GM19043 (cell line): ENCODE measurements at regions not wholly inside any gene's neighbourhood (a gene's known extent, or its start where the extent isn't known, plus 50 kb on each side); places are given as distances from the start of the nearest gene placed in this dataset.
"Not testable (repeated sequence)": the region's sequence is repeated elsewhere in the genome, so short reads cannot be mapped to it uniquely, and the experiment has no call there.

Experiments
- ATAC-seq: cut with Tn5 transposase; IDR thresholded peaks from one replicate; pipeline ENCODE4 v1.9.1; 2021; ENCODE audit warnings: low read depth; ENCODE audit not compliant: unreplicated experiment

GRCh38 chr9:80699511-80699998 is 989.8 kb downstream of the TLE1 start:
- no peak for ATAC-seq

DNA sequence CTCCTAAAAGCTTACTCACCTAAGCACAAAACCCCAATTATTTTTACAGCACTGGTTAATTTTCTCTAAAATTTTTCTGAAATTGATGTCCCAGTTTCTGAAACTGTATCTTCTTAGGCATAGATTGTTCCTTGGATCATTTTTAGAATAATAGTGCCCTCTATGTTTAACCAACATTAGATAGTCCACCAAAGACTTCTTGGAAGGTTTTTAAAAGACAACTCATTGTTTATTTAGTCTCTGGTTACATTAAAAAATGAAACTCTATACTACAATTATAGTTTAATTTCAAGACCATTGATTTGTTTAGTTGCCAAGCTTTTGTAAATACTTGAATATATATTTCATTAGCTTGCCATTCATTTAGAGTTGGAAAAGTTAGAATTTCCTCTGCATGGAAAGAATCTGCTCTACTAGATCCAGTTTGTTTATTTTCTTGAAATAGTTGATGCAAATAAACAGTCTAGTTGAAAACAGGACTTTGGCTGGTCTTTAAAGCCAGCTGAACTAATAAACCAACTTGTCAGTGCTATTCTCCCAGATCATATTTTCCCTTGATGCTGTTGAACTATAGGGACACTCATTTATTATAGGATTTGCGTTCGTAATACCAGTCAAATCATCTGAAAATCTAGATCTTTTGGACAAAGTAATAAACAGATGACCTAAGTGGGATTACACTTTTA is 990.5 kb downstream of the TLE1 start:
- ATAC-seq, result no peak

DNA sequence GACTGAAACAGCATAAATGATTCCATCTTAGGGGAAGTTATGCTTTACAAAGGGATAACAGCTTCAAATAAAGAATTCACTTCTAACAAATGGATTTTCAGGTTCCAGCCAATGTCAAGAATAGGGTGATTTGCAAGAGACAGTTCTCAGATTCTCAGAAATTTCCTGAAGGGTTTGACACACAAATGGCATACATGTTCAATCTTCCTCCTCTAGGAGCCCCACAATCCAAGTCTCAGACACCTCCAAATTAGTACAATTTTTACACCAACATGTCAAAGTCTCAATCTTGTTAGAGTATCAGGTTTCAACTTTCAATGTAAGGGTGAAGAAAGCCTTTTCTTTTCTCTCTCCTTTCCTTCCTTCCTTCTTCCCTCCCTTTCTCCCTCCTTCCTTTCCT is 996.6 kb downstream of the TLE1 start:
- ATAC-seq, result no peak

DNA sequence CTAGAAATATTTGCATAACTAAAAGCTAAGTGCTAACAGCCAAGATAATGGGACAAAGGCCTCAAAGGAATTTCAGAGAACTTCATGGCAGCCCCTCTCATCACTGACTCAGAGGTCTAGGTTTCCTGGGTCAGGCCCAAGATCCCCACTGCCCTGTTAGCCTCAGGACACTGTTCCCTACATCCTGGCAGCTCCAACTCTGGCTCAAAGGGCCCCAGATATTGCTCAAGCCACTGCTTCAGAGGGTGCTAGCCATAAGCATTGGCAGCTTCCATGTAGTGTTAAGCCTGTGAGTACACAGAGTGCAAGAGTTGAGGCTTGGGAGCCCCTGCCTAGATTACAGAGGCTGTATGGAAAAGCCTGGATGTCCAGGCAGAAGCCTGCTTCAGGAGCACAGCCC is 998.1 kb downstream of the TLE1 start:
- ATAC-seq, result no peak

- no peak for ATAC-seq
Observed at GRCh38 chr9:80690349-80690939, 998.9 kb downstream of the TLE1 start.

DNA sequence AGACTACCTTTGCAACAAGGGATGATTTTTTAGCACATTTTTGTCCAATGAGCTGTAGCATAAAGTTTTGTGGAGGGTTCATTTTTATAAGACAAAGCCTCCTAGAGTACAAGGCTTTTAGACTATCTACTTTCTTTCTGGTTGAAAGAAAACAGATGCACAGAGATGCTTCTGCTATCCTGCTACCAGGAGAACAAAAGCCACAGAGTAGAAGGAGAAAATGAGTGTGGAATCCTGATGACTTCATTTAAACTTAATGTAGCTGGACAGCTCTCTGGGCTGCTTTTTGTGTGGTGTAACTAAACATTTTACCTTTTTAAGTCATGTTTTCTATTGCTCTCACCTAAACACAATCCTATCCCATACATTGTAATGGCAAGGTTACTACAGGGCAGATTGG is 1009.4 kb downstream of the TLE1 start:
- no peak for ATAC-seq

DNA sequence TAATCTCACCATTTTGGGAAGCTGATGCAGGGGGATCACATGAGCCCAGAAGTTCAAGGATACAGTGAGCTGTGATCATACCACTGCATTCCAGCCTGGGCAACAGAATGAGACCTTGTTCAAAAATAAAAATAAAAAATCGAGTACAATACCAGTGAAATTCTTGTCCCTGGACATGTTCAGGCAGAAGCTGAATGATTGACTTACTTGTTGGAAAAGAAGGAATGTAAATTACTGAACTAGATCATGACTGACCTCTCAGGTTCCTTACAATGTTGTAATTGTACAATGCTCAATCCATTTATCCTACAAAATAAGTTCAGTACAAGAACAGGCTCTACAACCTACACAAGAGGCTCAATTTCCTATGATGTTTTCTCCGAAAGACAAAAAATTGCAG is 1010.4 kb downstream of the TLE1 start:
- ATAC-seq, result no peak

- no peak for ATAC-seq
Observed at GRCh38 chr9:80673496-80673895, 1015.9 kb downstream of the TLE1 start.

GRCh38 chr9:80665479-80665878 is 1023.9 kb downstream of the TLE1 start:
- no peak for ATAC-seq

- no peak for ATAC-seq
Observed at GRCh38 chr9:80664327-80665210, 1024.8 kb downstream of the TLE1 start.

DNA sequence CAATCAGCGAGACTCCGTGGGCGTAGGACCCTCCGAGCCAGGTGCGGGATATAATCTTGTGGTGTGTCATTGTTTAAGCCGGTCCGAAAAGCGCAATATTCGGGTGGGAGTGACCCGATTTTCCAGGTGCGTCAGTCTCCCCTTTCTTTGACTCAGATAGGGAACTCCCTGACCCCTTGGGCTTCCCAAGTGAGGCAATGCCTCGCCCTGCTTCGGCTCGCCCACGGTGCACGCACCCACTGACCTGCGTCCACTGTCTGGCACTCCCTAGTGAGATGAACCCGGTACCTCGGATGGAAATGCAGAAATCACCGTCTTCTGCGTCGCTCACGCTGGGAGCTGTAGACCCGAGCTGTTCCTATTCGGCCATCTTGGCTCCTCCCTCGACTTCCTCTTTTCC is 1029.6 kb downstream of the TLE1 start:
- not testable (repeated sequence) for ATAC-seq

DNA sequence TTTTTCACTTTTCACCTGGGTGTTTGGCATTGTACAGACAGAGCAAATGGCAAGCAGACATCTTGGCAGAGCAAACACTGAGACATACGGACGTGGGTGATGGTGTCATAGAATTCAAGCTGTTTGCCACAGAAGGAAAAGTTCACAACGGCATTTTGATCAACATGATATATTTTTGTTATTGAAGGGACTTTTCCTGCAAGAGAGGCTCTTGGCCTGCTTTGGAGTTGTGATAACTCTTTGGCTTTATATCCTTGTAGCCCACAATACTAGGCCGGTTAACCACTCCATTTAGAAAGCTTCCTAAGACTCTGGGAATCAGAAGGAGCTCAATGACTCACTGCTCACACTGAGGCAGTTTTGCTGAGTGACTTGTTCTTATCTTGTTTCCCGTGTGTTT is 1038.3 kb downstream of the TLE1 start:
- no peak for ATAC-seq

- ATAC-seq, result no peak
Observed at GRCh38 chr9:80649496-80649895, 1039.9 kb downstream of the TLE1 start.

- ATAC-seq, result no peak
Observed at GRCh38 chr9:80649001-80649420, 1040.3 kb downstream of the TLE1 start.

GRCh38 chr9:80648336-80648735 is 1041.0 kb downstream of the TLE1 start:
- ATAC-seq, result no peak

GRCh38 chr9:80646211-80646610 is 1043.1 kb downstream of the TLE1 start:
- no peak for ATAC-seq

DNA sequence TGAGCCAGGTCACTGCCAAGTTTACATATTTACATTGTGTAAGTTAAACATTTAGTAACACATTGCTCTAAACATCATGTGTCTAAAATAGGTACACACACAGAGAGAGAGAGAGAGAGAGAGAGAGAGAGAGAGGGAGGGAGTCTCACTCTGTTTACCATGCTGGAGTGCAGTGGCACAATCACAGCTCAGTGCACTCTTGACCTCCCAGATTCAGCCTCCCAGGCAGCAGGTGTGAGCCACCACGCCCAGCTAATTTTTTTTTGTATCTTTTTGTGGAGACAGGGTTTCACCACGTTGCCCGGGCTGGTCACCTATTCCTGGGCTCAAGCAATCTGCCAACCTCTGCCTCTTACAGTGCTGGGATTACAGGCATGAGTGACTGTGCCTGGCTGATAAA is 1045.3 kb downstream of the TLE1 start:
- ATAC-seq, result no peak

DNA sequence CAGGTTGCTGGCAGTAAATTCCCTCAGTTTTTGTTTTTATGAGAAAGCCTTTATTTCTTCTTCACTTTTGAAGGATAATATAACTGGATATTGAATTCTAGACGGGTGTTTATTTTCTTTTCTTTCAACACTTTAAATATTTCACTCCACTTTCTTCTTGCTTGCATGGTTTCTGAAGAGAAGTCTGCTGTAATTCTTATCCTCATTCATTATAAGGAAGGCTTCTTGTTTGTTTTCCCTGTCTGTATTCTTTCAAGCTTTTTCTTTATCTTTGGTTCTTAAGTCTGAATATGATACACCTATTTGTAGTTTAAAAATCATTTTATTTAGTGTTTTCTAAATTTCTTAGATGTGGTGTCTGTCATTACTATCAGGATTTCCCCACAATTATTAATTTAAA is 1054.3 kb downstream of the TLE1 start:
- ATAC-seq, result no peak

DNA sequence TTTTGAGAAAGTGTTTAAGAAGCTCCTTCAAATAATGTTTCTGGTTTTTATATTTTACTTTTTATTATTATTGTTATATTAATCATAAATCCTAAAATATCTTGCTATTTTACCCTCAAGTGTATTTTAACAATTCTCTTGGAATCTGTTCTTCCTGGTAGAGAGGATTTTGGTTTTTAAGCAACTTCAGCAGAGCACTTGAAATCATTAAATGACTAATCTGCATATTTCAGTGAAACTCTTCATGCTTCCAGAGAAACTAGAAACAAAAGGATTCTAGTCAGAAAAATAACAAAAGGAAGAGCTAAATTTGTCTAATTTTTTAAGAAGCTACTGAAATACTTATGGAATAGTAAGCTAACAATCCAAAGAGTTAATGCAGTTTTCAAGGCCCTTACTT is 1057.3 kb downstream of the TLE1 start:
- ATAC-seq, result no peak

- ATAC-seq, result no peak
Observed at GRCh38 chr9:80622508-80622907, 1050.7 kb downstream of the TLE4 start.

DNA sequence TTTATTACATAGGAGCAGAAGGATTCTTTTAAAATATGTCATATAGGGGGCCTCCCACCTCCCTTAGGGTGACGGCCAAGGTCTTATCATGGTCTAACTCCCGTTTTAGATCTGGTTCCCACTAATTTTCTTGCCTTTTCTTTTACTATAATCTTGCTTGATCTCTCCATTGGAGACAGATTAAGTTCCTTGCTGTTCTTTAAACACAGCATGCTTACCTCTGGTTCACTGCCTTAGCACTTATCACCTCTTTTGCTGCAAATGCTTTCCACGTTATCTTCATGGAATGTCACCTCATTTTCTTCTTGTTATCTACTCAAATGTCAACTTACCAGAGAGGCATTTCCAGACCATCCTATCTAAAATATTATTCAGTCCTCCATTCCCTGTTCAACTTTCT is 1047.6 kb downstream of the TLE4 start:
- no peak for ATAC-seq
